K562 (cell line): ENCODE measurements at regions not wholly inside any gene's neighbourhood (a gene's known extent, or its start where the extent isn't known, plus 50 kb on each side); places are given as distances from the start of the nearest gene placed in this dataset.
A peak's percentile ranks its signal among the peaks of the same experiment; 100 is the strongest.

Experiments
- ATAC-seq: fragments of 200-7000 bp; cut with Tn5 transposase; 3 replicates; pipeline ENCODE4 v1.9.1; 2020; ENCODE audit warnings: moderate library complexity
- BruUV-seq: library from RNA; stranded (reverse); fragments of 400-500 nt; replicated peaks from 2 replicates; lab custom pipeline; 2021; lab: Mats Ljungman, UMichigan
- CTCF ChIA-PET: fragments of 300-600 bp; formaldehyde crosslinking; extraction: SDS; loops from one replicate; lab custom pipeline; 2021; ENCODE audit warnings: low intra/inter-chr PET ratio; lab: Yijun Ruan, JAX
- POLR2A ChIA-PET: fragments of 300-600, 350-650 bp; sonication (Branson Sonifier 250); formaldehyde crosslinking; extraction: SDS; loops from one replicate; lab custom pipeline; 2021; ENCODE audit warnings: antibody characterized with exemption, inconsistent platforms; lab: Yijun Ruan, JAX
- DNase-seq, 4 experiments: peaks; one replicate each; pipeline versions ENCODE4 v3.0.0 to v3.0.0-alpha.2; 2011 to 2018; ENCODE audit warnings: low spot score in 3 of 4, mixed read lengths in 3 of 4; ENCODE audit errors: extremely low read depth in 1 of 4
- FAIRE-seq: peaks from 2 replicates; lab custom pipeline; 2011; peaks lifted over from hg19 to GRCh38; lab: Jason Lieb, UNC
- H2AFZ ChIP-seq: 2 replicates; pipeline ENCODE4 v1.6.0; 2011; ENCODE audit warnings: low read depth, low read length, control low read depth, inconsistent platforms
- H3K27ac ChIP-seq: fragments of 200-600 bp; 3 replicates; pipeline ENCODE4 v1.8.0; 2011; ENCODE audit warnings: low read depth, mild to moderate bottlenecking, control low read depth, inconsistent platforms, low read length, moderate library complexity, mixed read lengths; ENCODE audit errors: extremely low read depth
- H3K27me3 ChIP-seq, 2 experiments: fragments of 300-600 bp in 1 of 2; 2 replicates in 1 of 2; 3 replicates in 1 of 2; pipeline versions ENCODE4 v1.6.0 to v1.8.0; 2011; ENCODE audit warnings: inconsistent platforms in 2 of 2, low read length in 2 of 2, mild to moderate bottlenecking in 1 of 2, mixed read lengths in 1 of 2, moderate library complexity in 1 of 2; ENCODE audit not compliant: control insufficient read depth in 2 of 2, insufficient read depth in 2 of 2
- H3K36me3 ChIP-seq: fragments of 300-600 bp; 3 replicates; pipeline ENCODE4 v1.8.0; 2011; ENCODE audit warnings: mild to moderate bottlenecking, low read length, inconsistent platforms; ENCODE audit not compliant: control insufficient read depth, insufficient read depth
- H3K4me1 ChIP-seq, 2 experiments: fragments of 200-600 bp in 1 of 2; replicated peaks in 1 of 2; 2 replicates in 1 of 2; 3 replicates in 1 of 2; pipeline versions ENCODE4 v1.5.1 to v1.8.0; 2011; ENCODE audit warnings: inconsistent platforms in 2 of 2, low read length in 2 of 2, mild to moderate bottlenecking in 1 of 2, mixed read lengths in 1 of 2, moderate library complexity in 1 of 2; ENCODE audit not compliant: control insufficient read depth in 2 of 2, insufficient read depth in 2 of 2
- H3K4me2 ChIP-seq: 2 replicates; pipeline ENCODE4 v1.6.1; 2011; ENCODE audit warnings: low read length, control low read depth, inconsistent platforms, mixed read lengths; ENCODE audit not compliant: insufficient read depth
- H3K4me3 ChIP-seq: fragments of 200-600 bp; sonication (generic), shearing (Covaris generic); 2 replicates; pipeline ENCODE4 v1.5.1; 2016; ENCODE audit warnings: control low read depth, inconsistent platforms
- H3K79me2 ChIP-seq: fragments of 200-600 bp; 3 replicates; pipeline ENCODE4 v1.8.0; 2011; ENCODE audit warnings: low read length, inconsistent platforms; ENCODE audit not compliant: control insufficient read depth, insufficient read depth
- H3K9ac ChIP-seq, 2 experiments: 2 replicates each; pipeline versions ENCODE4 v1.6.0 to v1.6.1; 2011; ENCODE audit warnings: low read depth in 2 of 2, low read length in 2 of 2, control low read depth in 1 of 2, inconsistent platforms in 1 of 2, mild to moderate bottlenecking in 1 of 2, mixed read lengths in 1 of 2; ENCODE audit not compliant: insufficient read depth in 1 of 2
- H3K9me1 ChIP-seq: one replicate; pipeline ENCODE4 v1.6.0; 2011; ENCODE audit warnings: inconsistent platforms, mild to moderate bottlenecking, low read length, moderate library complexity; ENCODE audit not compliant: control insufficient read depth, insufficient read depth
- H3K9me3 ChIP-seq: replicated peaks from 2 replicates; pipeline ENCODE4 v1.5.1; 2011; ENCODE audit warnings: low read depth, low read length, inconsistent platforms; ENCODE audit not compliant: control insufficient read depth, insufficient read depth
- H4K20me1 ChIP-seq: replicated peaks from 2 replicates; pipeline ENCODE4 v1.6.1; 2011; ENCODE audit warnings: low read length, inconsistent platforms, mixed read lengths; ENCODE audit not compliant: control insufficient read depth, insufficient read depth
- MXI1 ChIP-seq: IDR thresholded peaks from 2 replicates; pipeline ENCODE4 v1.6.1; 2011; ENCODE audit warnings: low read depth, mild to moderate bottlenecking, improper control_type of control experiment, low read length
- NCOA1 ChIP-seq: fragments of 450-650 bp; IDR thresholded peaks from 2 replicates; pipeline ENCODE4 v1.6.1; 2016; ENCODE audit warnings: low read depth
- NFIC ChIP-seq: fragments of 450-650 bp; IDR thresholded peaks from 2 replicates; pipeline ENCODE4 v1.6.1; 2017; ENCODE audit warnings: mild to moderate bottlenecking, inconsistent platforms
- RBBP5 ChIP-seq: fragments of 200-600 bp; sonication (generic); IDR thresholded peaks from 2 replicates; pipeline ENCODE4 v1.6.1; 2012; ENCODE audit warnings: borderline replicate concordance, mild to moderate bottlenecking, low read length, control low read depth, inconsistent platforms; ENCODE audit not compliant: insufficient read depth, poor library complexity, severe bottlenecking
- ZNF121 ChIP-seq: sonication (generic); formaldehyde crosslinking; conservative IDR thresholded peaks from 2 replicates; pipeline ENCODE4 v1.8.0; 2022; ENCODE audit warnings: missing genetic modification reagents
- WGBS: fragments of 100-300 bp; shearing (Covaris generic); methylation state at CpG from one replicate; pipeline ENCODE4 v1.1.6; 2016; ENCODE audit warnings: low coverage, mixed read lengths; ENCODE audit not compliant: insufficient coverage; ENCODE audit errors: missing lambda C conversion rate; 5-methylcytosine and 5-hydroxymethylcytosine counted together
- in situ Hi-C: fragments of 300-500 bp; cut with MboI; formaldehyde crosslinking; loops from 4 replicates; pipeline ENCODE4 v1.15.0; 2018; ENCODE audit warnings: inconsistent platforms, mixed read lengths
- intact Hi-C: fragments of 100-400 bp; cut with micrococcal nuclease; formaldehyde crosslinking; loops from 2 replicates; pipeline ENCODE4 v1.14.2; 2022
- TF ChIP-seq, protein P1 (sequence below): fragments of 250-450 bp; sonication (Bioruptor Pico); IDR thresholded peaks from 2 replicates; pipeline ENCODE4 v1.8.0; 2021; ENCODE audit warnings: moderate library complexity, mild to moderate bottlenecking, inconsistent platforms
- TF ChIP-seq, protein P2 (sequence below): fragments of 450-650 bp; IDR thresholded peaks from 2 replicates; pipeline ENCODE4 v1.7.1; 2018; ENCODE audit warnings: mild to moderate bottlenecking, low read depth; ENCODE audit not compliant: partially characterized antibody
- TF ChIP-seq, protein P3 (sequence below): fragments of 250-450 bp; sonication (Bioruptor Pico); IDR thresholded peaks from 2 replicates; pipeline ENCODE4 v1.4.0; 2020

DNA sequence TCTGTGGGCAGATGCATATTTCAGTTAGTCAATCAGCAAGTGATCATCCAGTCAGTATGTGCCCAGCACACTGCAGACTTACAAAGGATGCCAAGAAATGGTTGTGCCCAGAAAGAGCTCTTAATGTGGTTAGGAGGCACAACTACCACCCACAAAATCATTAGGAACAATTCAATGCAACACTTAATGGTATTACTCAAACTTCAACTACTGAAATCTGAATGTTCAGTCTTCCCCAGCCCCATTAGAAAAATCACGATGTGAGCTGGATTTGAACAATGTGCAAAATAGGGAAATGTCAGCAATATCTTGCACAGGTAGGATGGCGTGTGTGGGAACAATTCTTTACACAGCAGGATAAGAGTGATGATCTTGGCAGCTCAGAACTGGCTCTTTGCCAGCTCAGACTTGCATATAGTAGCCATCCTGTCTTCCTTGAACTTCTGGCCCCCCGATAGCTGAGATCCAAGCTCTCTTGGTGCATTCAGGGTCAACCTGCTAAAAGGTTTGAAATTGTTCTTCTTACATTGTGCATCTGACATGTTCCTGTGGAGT lies 556.7 kb upstream of the HTR1E start:
- no peak for DNase-seq
- H3K9ac ChIP-seq: no peak overlapping the region
- H3K79me2 ChIP-seq: no peaks in the 10 kb centered on the region
- no TSS peak for BruUV-seq
- intact Hi-C loops (no loop called here), in situ Hi-C loops (no loop called here)
- POLR2A ChIA-PET: no interaction called here
- TF ChIP-seq NCOA1 (no peak), NFIC (peak; percentile 32)
- TF ChIP-seq, protein P1, sequence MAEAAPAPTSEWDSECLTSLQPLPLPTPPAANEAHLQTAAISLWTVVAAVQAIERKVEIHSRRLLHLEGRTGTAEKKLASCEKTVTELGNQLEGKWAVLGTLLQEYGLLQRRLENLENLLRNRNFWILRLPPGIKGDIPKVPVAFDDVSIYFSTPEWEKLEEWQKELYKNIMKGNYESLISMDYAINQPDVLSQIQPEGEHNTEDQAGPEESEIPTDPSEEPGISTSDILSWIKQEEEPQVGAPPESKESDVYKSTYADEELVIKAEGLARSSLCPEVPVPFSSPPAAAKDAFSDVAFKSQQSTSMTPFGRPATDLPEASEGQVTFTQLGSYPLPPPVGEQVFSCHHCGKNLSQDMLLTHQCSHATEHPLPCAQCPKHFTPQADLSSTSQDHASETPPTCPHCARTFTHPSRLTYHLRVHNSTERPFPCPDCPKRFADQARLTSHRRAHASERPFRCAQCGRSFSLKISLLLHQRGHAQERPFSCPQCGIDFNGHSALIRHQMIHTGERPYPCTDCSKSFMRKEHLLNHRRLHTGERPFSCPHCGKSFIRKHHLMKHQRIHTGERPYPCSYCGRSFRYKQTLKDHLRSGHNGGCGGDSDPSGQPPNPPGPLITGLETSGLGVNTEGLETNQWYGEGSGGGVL (CRISPR knock-in tag): no peak
- no peaks in the 10 kb centered on the region for H3K9me3 ChIP-seq
- no peak for FAIRE-seq
- H3K27ac ChIP-seq: no peak overlapping the region
- no peaks in the 10 kb centered on the region for H3K36me3 ChIP-seq
- H3K4me1 ChIP-seq: no peaks in the 10 kb centered on the region
- 0% methylated on average over 3 of the region's 3 CpGs for WGBS
- H3K27me3 ChIP-seq: no peaks in the 10 kb centered on the region
- CTCF ChIA-PET: no interaction called here
- no peak overlapping the region for H3K4me2 ChIP-seq
- H4K20me1 ChIP-seq: no peaks in the 10 kb centered on the region
- H3K9me1 ChIP-seq: no peaks in the 10 kb centered on the region
- no peak for ATAC-seq
- H2AFZ ChIP-seq: no peak overlapping the region
- no peak overlapping the region for H3K4me3 ChIP-seq

DNA sequence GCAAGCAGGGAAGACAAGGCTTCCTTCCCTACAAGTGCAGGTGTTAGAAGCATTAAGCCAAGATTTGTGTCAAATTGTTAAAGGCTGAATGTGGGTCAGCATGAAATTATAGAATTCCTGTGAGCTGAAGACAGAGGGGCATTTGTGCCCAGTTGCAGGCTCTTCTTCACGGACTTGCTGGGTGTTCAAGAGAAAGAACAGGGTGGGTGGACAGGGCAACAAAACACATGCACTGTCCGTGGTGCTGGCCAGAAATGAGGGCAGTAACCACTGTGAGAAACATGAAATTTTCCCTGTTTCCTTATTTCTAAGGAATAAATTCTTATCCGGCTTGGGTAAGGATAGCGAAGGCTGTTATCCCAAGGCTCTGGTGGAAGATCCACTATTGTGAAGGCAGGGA lies 579.5 kb upstream of the HTR1E start:
- CTCF ChIA-PET: no interaction called here
- POLR2A ChIA-PET: no interaction called here
- H3K9me3 ChIP-seq: 0 out of 2 replicates have a peak, but pooled peaks cover 3% of the 10 kb centered on the region
- TF ChIP-seq, protein P2, sequence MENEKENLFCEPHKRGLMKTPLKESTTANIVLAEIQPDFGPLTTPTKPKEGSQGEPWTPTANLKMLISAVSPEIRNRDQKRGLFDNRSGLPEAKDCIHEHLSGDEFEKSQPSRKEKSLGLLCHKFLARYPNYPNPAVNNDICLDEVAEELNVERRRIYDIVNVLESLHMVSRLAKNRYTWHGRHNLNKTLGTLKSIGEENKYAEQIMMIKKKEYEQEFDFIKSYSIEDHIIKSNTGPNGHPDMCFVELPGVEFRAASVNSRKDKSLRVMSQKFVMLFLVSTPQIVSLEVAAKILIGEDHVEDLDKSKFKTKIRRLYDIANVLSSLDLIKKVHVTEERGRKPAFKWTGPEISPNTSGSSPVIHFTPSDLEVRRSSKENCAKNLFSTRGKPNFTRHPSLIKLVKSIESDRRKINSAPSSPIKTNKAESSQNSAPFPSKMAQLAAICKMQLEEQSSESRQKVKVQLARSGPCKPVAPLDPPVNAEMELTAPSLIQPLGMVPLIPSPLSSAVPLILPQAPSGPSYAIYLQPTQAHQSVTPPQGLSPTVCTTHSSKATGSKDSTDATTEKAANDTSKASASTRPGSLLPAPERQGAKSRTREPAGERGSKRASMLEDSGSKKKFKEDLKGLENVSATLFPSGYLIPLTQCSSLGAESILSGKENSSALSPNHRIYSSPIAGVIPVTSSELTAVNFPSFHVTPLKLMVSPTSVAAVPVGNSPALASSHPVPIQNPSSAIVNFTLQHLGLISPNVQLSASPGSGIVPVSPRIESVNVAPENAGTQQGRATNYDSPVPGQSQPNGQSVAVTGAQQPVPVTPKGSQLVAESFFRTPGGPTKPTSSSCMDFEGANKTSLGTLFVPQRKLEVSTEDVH: no peak
- TF ChIP-seq ZNF121 (CRISPR knock-in tag) (no peak), MXI1 (no peak), RBBP5 (no peak)
- TF ChIP-seq, protein P3, sequence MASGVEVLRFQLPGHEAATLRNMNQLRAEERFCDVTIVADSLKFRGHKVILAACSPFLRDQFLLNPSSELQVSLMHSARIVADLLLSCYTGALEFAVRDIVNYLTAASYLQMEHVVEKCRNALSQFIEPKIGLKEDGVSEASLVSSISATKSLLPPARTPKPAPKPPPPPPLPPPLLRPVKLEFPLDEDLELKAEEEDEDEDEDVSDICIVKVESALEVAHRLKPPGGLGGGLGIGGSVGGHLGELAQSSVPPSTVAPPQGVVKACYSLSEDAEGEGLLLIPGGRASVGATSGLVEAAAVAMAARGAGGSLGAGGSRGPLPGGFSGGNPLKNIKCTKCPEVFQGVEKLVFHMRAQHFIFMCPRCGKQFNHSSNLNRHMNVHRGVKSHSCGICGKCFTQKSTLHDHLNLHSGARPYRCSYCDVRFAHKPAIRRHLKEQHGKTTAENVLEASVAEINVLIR (CRISPR knock-in tag): no peak

More for the DNA sequence above, 579.5 kb upstream of the HTR1E start:
- H3K27me3 ChIP-seq: no peaks in the 10 kb centered on the region
- intact Hi-C loops: no loop called here
- H2AFZ ChIP-seq: no peak overlapping the region
- H3K4me1 ChIP-seq: no peaks in the 10 kb centered on the region
- no peaks in the 10 kb centered on the region for H3K9me1 ChIP-seq
- in situ Hi-C loops: no loop called here
- BruUV-seq: no TSS peak
- no peaks in the 10 kb centered on the region for H3K36me3 ChIP-seq
- no peaks in the 10 kb centered on the region for H4K20me1 ChIP-seq
- no peak overlapping the region for H3K27ac ChIP-seq
- ATAC-seq: no peak
- H3K9ac ChIP-seq: no peak overlapping the region
- no peak overlapping the region for H3K4me2 ChIP-seq
- no peak overlapping the region for H3K4me3 ChIP-seq
- no peak for DNase-seq
- no peaks in the 10 kb centered on the region for H3K79me2 ChIP-seq
- no peak for FAIRE-seq
- 3% methylated on average over 4 of the region's 4 CpGs for WGBS
